GM12801 (cell line): ENCODE measurements at regions not wholly inside any gene's neighbourhood (a gene's known extent, or its start where the extent isn't known, plus 50 kb on each side); places are given as distances from the start of the nearest gene placed in this dataset.

ENCODE experiments used
- CTCF ChIP-seq: IDR thresholded peaks from one replicate; pipeline ENCODE4 v1.5.1; 2011; ENCODE audit warnings: control low read depth; ENCODE audit not compliant: insufficient read length; ENCODE audit errors: extremely low read depth

- TF ChIP-seq CTCF: no peak
Measured at GRCh38 chr3:162670181-162670580, 1173.6 kb downstream of the OTOL1 start.

- TF ChIP-seq CTCF: no peak
Measured at GRCh38 chr3:162677475-162677874, 1180.9 kb downstream of the OTOL1 start.

GRCh38 chr3:162678941-162679340 is 1182.3 kb downstream of the OTOL1 start:
- no peak for TF ChIP-seq CTCF

GRCh38 chr3:162684260-162684659 is 1187.7 kb downstream of the OTOL1 start:
- no peak for TF ChIP-seq CTCF

- TF ChIP-seq CTCF: no peak
Measured at GRCh38 chr3:162699291-162699690, 1202.7 kb downstream of the OTOL1 start.

GRCh38 chr3:162701211-162701610 is 1204.6 kb downstream of the OTOL1 start:
- TF ChIP-seq CTCF: no peak

- TF ChIP-seq CTCF: no peak
Measured at GRCh38 chr3:162702768-162703385, 1206.3 kb downstream of the OTOL1 start.
